ENCODE measurements at regions not wholly inside any gene's neighbourhood (a gene's known extent, or its start where the extent isn't known, plus 50 kb on each side); places are given as distances from the start of the nearest gene placed in this dataset.

GRCh38 chr4:71288875-71289274 lies 49.9 kb upstream of the SLC4A4 start:
- in situ Hi-C loops (cut with HindIII; ENCODE audit: low pct_unique_long_range_greater_than_20kb, low sequenced_read_pairs), result no loop called here
- no peak for DNase-seq (ENCODE audit: low read depth, low spot score)

Data from SK-MEL-5 (cell line).